Lower lobe of right lung (tissue), 2 donors: ENCODE measurements at regions not wholly inside any gene's neighbourhood (a gene's known extent, or its start where the extent isn't known, plus 50 kb on each side); places are given as distances from the start of the nearest gene placed in this dataset.

Experiments
- ATAC-seq, 2 donors: fragments of 200-7000 bp; cut with Tn5 transposase; one replicate each; pipeline ENCODE4 v1.9.1; 2020 to 2022; ENCODE audit warnings: mild to moderate bottlenecking in 2 of 2, moderate library complexity in 2 of 2
- DNase-seq: peaks from one replicate; pipeline ENCODE4 v3.0.0-alpha.2; 2020
- H3K27ac ChIP-seq: fragments of 200-600 bp; one replicate; pipeline ENCODE4 v1.8.0; 2022
- H3K27me3 ChIP-seq: fragments of 200-600 bp; one replicate; pipeline ENCODE4 v1.8.0; 2022; ENCODE audit warnings: low read depth
- H3K36me3 ChIP-seq: fragments of 200-600 bp; one replicate; pipeline ENCODE4 v1.8.0; 2022; ENCODE audit warnings: mild to moderate bottlenecking
- H3K4me1 ChIP-seq: fragments of 200-600 bp; one replicate; pipeline ENCODE4 v1.8.0; 2022
- H3K4me3 ChIP-seq: fragments of 200-600 bp; one replicate; pipeline ENCODE4 v1.8.0; 2022; ENCODE audit warnings: mild to moderate bottlenecking
- H3K9me3 ChIP-seq: fragments of 200-600 bp; one replicate; pipeline ENCODE4 v1.8.0; 2022
- intact Hi-C: fragments of 100-400 bp; cut with DNase I; formaldehyde crosslinking; loops from one replicate; pipeline ENCODE4 v1.11.0; 2022
- TF ChIP-seq, protein P1 (sequence below): fragments of 200-600 bp; IDR thresholded peaks from one replicate; pipeline ENCODE4 v1.8.0; 2022; ENCODE audit warnings: antibody characterized with exemption, mild to moderate bottlenecking
- donor health status: DM: no; HTN: yes; CAD: no; lungs with severe emphysema.

DNA sequence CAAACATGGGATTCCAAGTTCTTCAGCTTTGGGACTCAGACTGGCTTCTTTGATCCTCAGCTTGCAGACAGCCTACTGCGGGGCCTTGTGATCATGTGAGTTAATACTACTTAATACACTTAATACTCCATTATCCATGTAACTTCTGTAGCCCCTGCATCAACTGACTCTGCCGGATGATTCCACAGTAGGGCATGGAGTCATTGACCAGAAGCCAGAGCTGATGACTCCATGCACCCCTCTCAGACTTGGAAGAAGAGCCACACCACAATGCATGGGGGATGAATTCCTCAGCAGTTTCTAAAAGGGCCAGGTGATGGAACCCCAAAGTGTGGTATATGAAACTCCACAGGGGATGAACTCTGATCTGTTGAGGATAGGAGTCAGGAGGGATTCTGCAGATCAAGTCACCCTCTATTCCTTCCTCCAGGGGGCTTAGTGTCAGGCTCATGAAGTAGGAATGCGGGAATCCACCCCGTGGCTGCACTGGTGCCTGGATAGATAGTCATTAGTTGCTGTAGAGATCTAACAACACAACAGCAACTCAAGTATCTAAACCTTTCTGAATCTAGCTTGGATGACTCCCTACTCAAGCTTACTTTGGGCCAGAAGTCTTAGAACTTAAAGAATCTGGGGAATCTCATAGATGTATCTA is 70.2 kb downstream of the GPR6 start:
- Histone ChIP-seq H3K27ac (no peak overlapping the region), H3K4me1 (no peaks in the 10 kb centered on the region), H3K36me3 (no peaks in the 10 kb centered on the region), H3K4me3 (no peak overlapping the region), H3K9me3 (no peaks in the 10 kb centered on the region), H3K27me3 (no peaks in the 10 kb centered on the region)
- ATAC-seq (no peak), DNase-seq (no peak)
- TF ChIP-seq, protein P1, sequence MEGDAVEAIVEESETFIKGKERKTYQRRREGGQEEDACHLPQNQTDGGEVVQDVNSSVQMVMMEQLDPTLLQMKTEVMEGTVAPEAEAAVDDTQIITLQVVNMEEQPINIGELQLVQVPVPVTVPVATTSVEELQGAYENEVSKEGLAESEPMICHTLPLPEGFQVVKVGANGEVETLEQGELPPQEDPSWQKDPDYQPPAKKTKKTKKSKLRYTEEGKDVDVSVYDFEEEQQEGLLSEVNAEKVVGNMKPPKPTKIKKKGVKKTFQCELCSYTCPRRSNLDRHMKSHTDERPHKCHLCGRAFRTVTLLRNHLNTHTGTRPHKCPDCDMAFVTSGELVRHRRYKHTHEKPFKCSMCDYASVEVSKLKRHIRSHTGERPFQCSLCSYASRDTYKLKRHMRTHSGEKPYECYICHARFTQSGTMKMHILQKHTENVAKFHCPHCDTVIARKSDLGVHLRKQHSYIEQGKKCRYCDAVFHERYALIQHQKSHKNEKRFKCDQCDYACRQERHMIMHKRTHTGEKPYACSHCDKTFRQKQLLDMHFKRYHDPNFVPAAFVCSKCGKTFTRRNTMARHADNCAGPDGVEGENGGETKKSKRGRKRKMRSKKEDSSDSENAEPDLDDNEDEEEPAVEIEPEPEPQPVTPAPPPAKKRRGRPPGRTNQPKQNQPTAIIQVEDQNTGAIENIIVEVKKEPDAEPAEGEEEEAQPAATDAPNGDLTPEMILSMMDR, result no peak
- intact Hi-C loops, result no loop called here

DNA sequence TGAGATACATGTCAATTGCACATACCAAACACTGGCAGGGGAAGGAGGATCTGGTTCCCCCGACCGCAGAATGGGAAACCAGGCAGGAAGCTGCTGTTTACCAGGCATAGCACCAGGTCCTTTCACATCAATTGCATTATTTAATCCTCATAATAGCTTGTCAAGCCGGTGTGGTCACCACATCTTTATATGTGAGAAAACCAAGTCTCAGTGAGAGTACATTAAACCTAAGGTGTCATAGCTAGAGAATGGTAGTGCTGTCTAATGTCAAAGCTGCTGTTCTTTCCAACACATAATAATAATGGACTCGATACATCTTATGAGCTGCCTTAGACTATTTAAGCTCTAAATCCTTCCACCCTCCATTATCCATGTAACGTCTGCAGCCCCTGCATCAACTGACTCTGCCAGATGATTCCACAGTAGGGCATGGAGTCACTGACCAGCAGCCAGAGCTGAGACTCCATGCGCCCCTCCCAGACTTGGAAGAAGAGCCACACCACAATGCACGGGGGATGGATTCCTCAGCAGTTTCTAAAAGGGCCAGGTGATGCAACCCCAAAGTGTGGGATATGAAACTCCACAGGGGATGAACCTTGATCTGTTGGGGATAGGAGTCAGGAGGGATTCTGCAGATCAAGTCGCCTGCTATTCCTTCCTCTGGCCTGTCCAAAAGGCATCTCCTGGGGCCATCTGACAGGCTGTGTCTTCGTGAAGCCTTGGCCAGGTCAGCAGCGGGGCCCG is 71.8 kb downstream of the GPR6 start:
- H3K27me3 ChIP-seq, result no peaks in the 10 kb centered on the region
- no peak overlapping the region for H3K4me3 ChIP-seq
- H3K36me3 ChIP-seq, result no peaks in the 10 kb centered on the region
- ATAC-seq (no peak), DNase-seq (no peak)
- no peaks in the 10 kb centered on the region for H3K9me3 ChIP-seq
- intact Hi-C loops, result loop anchor here (10.0 kb wide), 1 partner anchor 345 kb away; no protein-coding TSS in a partner anchor
- no peak overlapping the region for H3K27ac ChIP-seq
- H3K4me1 ChIP-seq, result no peaks in the 10 kb centered on the region
- TF ChIP-seq, protein P1, result no peak
